K562 (cell line): ENCODE measurements at regions not wholly inside any gene's neighbourhood (a gene's known extent, or its start where the extent isn't known, plus 50 kb on each side); places are given as distances from the start of the nearest gene placed in this dataset.

Experiments used
- ATAC-seq: fragments of 200-7000 bp; cut with Tn5 transposase; 3 replicates; pipeline ENCODE4 v1.9.1; 2020; ENCODE audit warnings: moderate library complexity
- BruUV-seq: library from RNA; stranded (reverse); fragments of 400-500 nt; replicated peaks from 2 replicates; lab custom pipeline; 2021; lab: Mats Ljungman, UMichigan
- CTCF ChIA-PET: fragments of 300-600 bp; formaldehyde crosslinking; extraction: SDS; loops from one replicate; lab custom pipeline; 2021; ENCODE audit warnings: low intra/inter-chr PET ratio; lab: Yijun Ruan, JAX
- POLR2A ChIA-PET: fragments of 300-600, 350-650 bp; sonication (Branson Sonifier 250); formaldehyde crosslinking; extraction: SDS; loops from one replicate; lab custom pipeline; 2021; ENCODE audit warnings: antibody characterized with exemption, inconsistent platforms; lab: Yijun Ruan, JAX
- DNase-seq, 4 experiments: peaks; one replicate each; pipeline versions ENCODE4 v3.0.0 to v3.0.0-alpha.2; 2011 to 2018; ENCODE audit warnings: low spot score in 3 of 4, mixed read lengths in 3 of 4; ENCODE audit errors: extremely low read depth in 1 of 4
- FAIRE-seq: peaks from 2 replicates; lab custom pipeline; 2011; peaks lifted over from hg19 to GRCh38; lab: Jason Lieb, UNC
- H2AFZ ChIP-seq: 2 replicates; pipeline ENCODE4 v1.6.0; 2011; ENCODE audit warnings: low read depth, low read length, control low read depth, inconsistent platforms
- H3K27ac ChIP-seq: fragments of 200-600 bp; 3 replicates; pipeline ENCODE4 v1.8.0; 2011; ENCODE audit warnings: low read depth, mild to moderate bottlenecking, control low read depth, inconsistent platforms, low read length, moderate library complexity, mixed read lengths; ENCODE audit errors: extremely low read depth
- H3K27me3 ChIP-seq, 2 experiments: fragments of 300-600 bp in 1 of 2; 2 replicates in 1 of 2; 3 replicates in 1 of 2; pipeline versions ENCODE4 v1.6.0 to v1.8.0; 2011; ENCODE audit warnings: inconsistent platforms in 2 of 2, low read length in 2 of 2, mild to moderate bottlenecking in 1 of 2, mixed read lengths in 1 of 2, moderate library complexity in 1 of 2; ENCODE audit not compliant: control insufficient read depth in 2 of 2, insufficient read depth in 2 of 2
- H3K36me3 ChIP-seq: fragments of 300-600 bp; 3 replicates; pipeline ENCODE4 v1.8.0; 2011; ENCODE audit warnings: mild to moderate bottlenecking, low read length, inconsistent platforms; ENCODE audit not compliant: control insufficient read depth, insufficient read depth
- H3K4me1 ChIP-seq, 2 experiments: fragments of 200-600 bp in 1 of 2; replicated peaks in 1 of 2; 2 replicates in 1 of 2; 3 replicates in 1 of 2; pipeline versions ENCODE4 v1.5.1 to v1.8.0; 2011; ENCODE audit warnings: inconsistent platforms in 2 of 2, low read length in 2 of 2, mild to moderate bottlenecking in 1 of 2, mixed read lengths in 1 of 2, moderate library complexity in 1 of 2; ENCODE audit not compliant: control insufficient read depth in 2 of 2, insufficient read depth in 2 of 2
- H3K4me2 ChIP-seq: 2 replicates; pipeline ENCODE4 v1.6.1; 2011; ENCODE audit warnings: low read length, control low read depth, inconsistent platforms, mixed read lengths; ENCODE audit not compliant: insufficient read depth
- H3K4me3 ChIP-seq: fragments of 200-600 bp; sonication (generic), shearing (Covaris generic); 2 replicates; pipeline ENCODE4 v1.5.1; 2016; ENCODE audit warnings: control low read depth, inconsistent platforms
- H3K79me2 ChIP-seq: fragments of 200-600 bp; 3 replicates; pipeline ENCODE4 v1.8.0; 2011; ENCODE audit warnings: low read length, inconsistent platforms; ENCODE audit not compliant: control insufficient read depth, insufficient read depth
- H3K9ac ChIP-seq, 2 experiments: 2 replicates each; pipeline versions ENCODE4 v1.6.0 to v1.6.1; 2011; ENCODE audit warnings: low read depth in 2 of 2, low read length in 2 of 2, control low read depth in 1 of 2, inconsistent platforms in 1 of 2, mild to moderate bottlenecking in 1 of 2, mixed read lengths in 1 of 2; ENCODE audit not compliant: insufficient read depth in 1 of 2
- H3K9me1 ChIP-seq: one replicate; pipeline ENCODE4 v1.6.0; 2011; ENCODE audit warnings: inconsistent platforms, mild to moderate bottlenecking, low read length, moderate library complexity; ENCODE audit not compliant: control insufficient read depth, insufficient read depth
- H3K9me3 ChIP-seq: replicated peaks from 2 replicates; pipeline ENCODE4 v1.5.1; 2011; ENCODE audit warnings: low read depth, low read length, inconsistent platforms; ENCODE audit not compliant: control insufficient read depth, insufficient read depth
- H4K20me1 ChIP-seq: replicated peaks from 2 replicates; pipeline ENCODE4 v1.6.1; 2011; ENCODE audit warnings: low read length, inconsistent platforms, mixed read lengths; ENCODE audit not compliant: control insufficient read depth, insufficient read depth
- BDP1 ChIP-seq: IDR thresholded peaks from 3 replicates; pipeline ENCODE4 v1.6.1; 2011; ENCODE audit not compliant: insufficient read length, insufficient read depth
- ETS1 ChIP-seq: conservative IDR thresholded peaks from 2 replicates; pipeline ENCODE4 v1.6.1; 2011; ENCODE audit warnings: low read depth, mild to moderate bottlenecking, low read length; ENCODE audit not compliant: control insufficient read depth
- GTF2E2 ChIP-seq: fragments of 200-800 bp; sonication (Bioruptor generic); IDR thresholded peaks from 2 replicates; pipeline ENCODE4 v1.6.1; 2016; ENCODE audit warnings: missing genetic modification characterization, missing compliant biosample characterization
- HSF4 ChIP-seq: fragments of 250-450 bp; sonication (Bioruptor Pico); IDR thresholded peaks from 2 replicates; pipeline ENCODE4 v2.1.2; 2022; ENCODE audit warnings: mild to moderate bottlenecking, moderate library complexity, borderline replicate concordance
- MAFK ChIP-seq: IDR thresholded peaks from 2 replicates; pipeline ENCODE4 v1.6.1; 2011; ENCODE audit warnings: low read length, improper control_type of control experiment
- MEF2A ChIP-seq: IDR thresholded peaks from 2 replicates; pipeline ENCODE4 v1.6.1; 2011; ENCODE audit warnings: low read depth, mild to moderate bottlenecking, low read length, moderate library complexity; ENCODE audit not compliant: control insufficient read depth
- SMARCE1 ChIP-seq: fragments of 450-650 bp; IDR thresholded peaks from 2 replicates; pipeline ENCODE4 v1.7.1; 2016; ENCODE audit warnings: mild to moderate bottlenecking
- TCF7L2 ChIP-seq: fragments of 150-350 bp; IDR thresholded peaks from 2 replicates; pipeline ENCODE4 v1.6.1; 2016; ENCODE audit warnings: low read depth, mild to moderate bottlenecking, low read length, moderate library complexity
- TEAD2 ChIP-seq: fragments of 450-650 bp; IDR thresholded peaks from 2 replicates; pipeline ENCODE4 v1.6.1; 2016; ENCODE audit warnings: missing genetic modification characterization, control low read depth, missing compliant biosample characterization
- TEAD4 ChIP-seq, 2 experiments: sonication (generic) in 1 of 2; formaldehyde crosslinking in 1 of 2; IDR thresholded peaks; 2 replicates each; pipeline versions ENCODE4 v1.6.1 to v1.8.0; 2012 to 2022; ENCODE audit warnings: borderline replicate concordance in 1 of 2, inconsistent platforms in 1 of 2, low read length in 1 of 2, mild to moderate bottlenecking in 1 of 2, missing genetic modification reagents in 1 of 2
- ZBTB9 ChIP-seq: fragments of 450-650 bp; formaldehyde crosslinking; IDR thresholded peaks from 2 replicates; pipeline ENCODE4 v1.4.0; 2020; ENCODE audit warnings: mild to moderate bottlenecking, moderate library complexity
- ZFX ChIP-seq: sonication (generic); formaldehyde crosslinking; IDR thresholded peaks from 2 replicates; pipeline ENCODE4 v1.8.0; 2022; ENCODE audit warnings: mild to moderate bottlenecking, missing genetic modification reagents, moderate library complexity
- ZNF444 ChIP-seq: fragments of 250-450 bp; sonication (Bioruptor Pico); IDR thresholded peaks from 2 replicates; pipeline ENCODE4 v1.4.0; 2020; ENCODE audit warnings: mild to moderate bottlenecking, moderate library complexity
- ZNF561 ChIP-seq: fragments of 450-650 bp; formaldehyde crosslinking; conservative IDR thresholded peaks from 2 replicates; pipeline ENCODE4 v1.4.0; 2020; ENCODE audit warnings: mild to moderate bottlenecking, moderate library complexity
- WGBS: fragments of 100-300 bp; shearing (Covaris generic); methylation state at CpG from one replicate; pipeline ENCODE4 v1.1.6; 2016; ENCODE audit warnings: low coverage, mixed read lengths; ENCODE audit not compliant: insufficient coverage; ENCODE audit errors: missing lambda C conversion rate; 5-methylcytosine and 5-hydroxymethylcytosine counted together
- in situ Hi-C: fragments of 300-500 bp; cut with MboI; formaldehyde crosslinking; loops from 4 replicates; pipeline ENCODE4 v1.15.0; 2018; ENCODE audit warnings: inconsistent platforms, mixed read lengths
- intact Hi-C: fragments of 100-400 bp; cut with micrococcal nuclease; formaldehyde crosslinking; loops from 2 replicates; pipeline ENCODE4 v1.14.2; 2022
- TF ChIP-seq, protein P1 (sequence below): fragments of 250-450 bp; sonication (Bioruptor Pico); IDR thresholded peaks from 2 replicates; pipeline ENCODE4 v1.8.0; 2022; ENCODE audit warnings: moderate library complexity, mild to moderate bottlenecking, inconsistent platforms

DNA sequence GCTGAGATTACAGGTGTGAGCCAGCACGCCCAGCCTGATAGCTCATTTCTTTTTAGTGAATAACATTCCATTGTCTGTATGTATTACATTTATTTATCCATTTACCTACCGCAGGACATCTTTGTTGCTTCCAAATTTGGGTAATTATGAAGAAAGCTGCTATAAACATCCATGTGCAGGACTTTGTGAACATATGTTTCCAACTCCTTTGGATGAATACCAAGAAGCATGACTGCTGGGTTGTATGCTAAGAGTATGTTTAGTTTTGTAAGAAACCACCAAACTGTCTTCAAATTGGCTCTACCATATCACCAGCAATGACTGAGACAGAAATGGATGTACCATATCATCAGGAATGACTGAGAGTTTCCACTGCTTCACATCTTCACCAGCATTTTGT is 200.2 kb upstream of the TMEM196 start:
- FAIRE-seq: no peak
- WGBS: 0% methylated on average over 2 of the region's 2 CpGs

GRCh38 chr7:19972876-19973275 is 199.5 kb upstream of the TMEM196 start:
- H4K20me1 ChIP-seq: no peaks in the 10 kb centered on the region
- TF ChIP-seq TEAD4 (IDR thresholded peaks at IDR 0.05; ENCODE audit: low read length): no peak
- no peak for TF ChIP-seq TEAD4 (CRISPR knock-in tag; IDR thresholded peaks at IDR 0.05; ENCODE audit: borderline replicate concordance)
- TF ChIP-seq MAFK: no peak
- no peak for TF ChIP-seq ZNF444 (CRISPR knock-in tag)
- no peak for TF ChIP-seq ZBTB9 (CRISPR knock-in tag)
- no peak for TF ChIP-seq HSF4
- TF ChIP-seq, protein P1, sequence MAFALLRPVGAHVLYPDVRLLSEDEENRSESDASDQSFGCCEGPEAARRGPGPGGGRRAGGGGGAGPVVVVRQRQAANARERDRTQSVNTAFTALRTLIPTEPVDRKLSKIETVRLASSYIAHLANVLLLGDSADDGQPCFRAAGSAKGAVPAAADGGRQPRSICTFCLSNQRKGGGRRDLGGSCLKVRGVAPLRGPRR: no peak
- no peak for TF ChIP-seq BDP1
- no peak for TF ChIP-seq ZNF561 (CRISPR knock-in tag)
- no peak for TF ChIP-seq ZFX

More for the DNA sequence above, 200.2 kb upstream of the TMEM196 start:
- ChIA-PET CTCF (interaction anchor here (0.7 kb wide), 1 partner anchor 356 kb away, joined by 6 read pairs; no protein-coding TSS in a partner anchor), POLR2A (no interaction called here)
- H3K9me1 ChIP-seq: no peaks in the 10 kb centered on the region
- TF ChIP-seq GTF2E2 (tag) (no peak), SMARCE1 (no peak), ETS1 (no peak), TEAD2 (tag) (no peak), TCF7L2 (no peak), MEF2A (no peak)
- H3K36me3 ChIP-seq: no peaks in the 10 kb centered on the region
- H3K27ac ChIP-seq: no peak overlapping the region
- no peak overlapping the region for H2AFZ ChIP-seq
- ATAC-seq (no peak), DNase-seq (no peak)
- H3K27me3 ChIP-seq: no peaks in the 10 kb centered on the region
- no peak overlapping the region for H3K9ac ChIP-seq
- no TSS peak for BruUV-seq
- intact Hi-C loops: no loop called here
- no peaks in the 10 kb centered on the region for H3K9me3 ChIP-seq
- in situ Hi-C loops: no loop called here
- no peaks in the 10 kb centered on the region for H3K4me1 ChIP-seq
- no peaks in the 10 kb centered on the region for H4K20me1 ChIP-seq
- H3K79me2 ChIP-seq: no peaks in the 10 kb centered on the region
- H3K4me3 ChIP-seq: no peak overlapping the region
- no peak overlapping the region for H3K4me2 ChIP-seq

More at GRCh38 chr7:19972876-19973275, 199.5 kb upstream of the TMEM196 start:
- no TSS peak for BruUV-seq
- no peak overlapping the region for H3K27ac ChIP-seq
- in situ Hi-C loops (no loop called here), intact Hi-C loops (no loop called here)
- no peak overlapping the region for H3K4me2 ChIP-seq
- CTCF ChIA-PET: no interaction called here
- H3K4me1 ChIP-seq: no peaks in the 10 kb centered on the region
- H3K27me3 ChIP-seq: no peaks in the 10 kb centered on the region
- no peaks in the 10 kb centered on the region for H3K36me3 ChIP-seq
- 0% methylated on average over 1 of the region's 1 CpG for WGBS
- H3K9ac ChIP-seq: no peak overlapping the region
- DNase-seq (no peak), ATAC-seq (no peak), FAIRE-seq (no peak)
- no peaks in the 10 kb centered on the region for H3K79me2 ChIP-seq
- no peak overlapping the region for H3K4me3 ChIP-seq
- no peaks in the 10 kb centered on the region for H3K9me1 ChIP-seq
- POLR2A ChIA-PET: no interaction called here
- no peak overlapping the region for H2AFZ ChIP-seq
- no peaks in the 10 kb centered on the region for H3K9me3 ChIP-seq
